Gastrocnemius medialis (tissue), 4 donors: ENCODE measurements at regions not wholly inside any gene's neighbourhood (a gene's known extent, or its start where the extent isn't known, plus 50 kb on each side); places are given as distances from the start of the nearest gene placed in this dataset.

Source experiments
- ATAC-seq, 2 donors: fragments of 150-250 bp; one replicate each; pipeline ENCODE4 v1.9.1; 2016
- DNase-seq, 2 donors: peaks; one replicate each; pipeline ENCODE4 v3.0.0-alpha.2; 2019
- H3K27ac ChIP-seq, 4 donors: fragments of 200-600 bp; sonication (generic); 1 replicate in 1 of 4; 2 replicates in 3 of 4; pipeline ENCODE4 v1.5.1; 2016 to 2018; ENCODE audit warnings: mild to moderate bottlenecking in 2 of 4, moderate library complexity in 1 of 4
- H3K27me3 ChIP-seq, 3 donors: fragments of 200-600 bp; sonication (generic) in 2 of 3; 1 replicate in 1 of 3; 2 replicates in 2 of 3; pipeline versions ENCODE4 v1.5.1 to v1.6.0; 2016 to 2019; ENCODE audit warnings: mild to moderate bottlenecking in 1 of 3, moderate library complexity in 1 of 3
- H3K36me3 ChIP-seq, 2 donors: fragments of 200-600 bp; sonication (generic) in 1 of 2; one replicate each; pipeline ENCODE4 v1.5.1; 2017 to 2018
- H3K4me1 ChIP-seq, 2 donors: fragments of 200-600 bp; sonication (generic) in 1 of 2; one replicate each; pipeline ENCODE4 v1.5.1; 2016 to 2017; ENCODE audit warnings: mild to moderate bottlenecking in 2 of 2
- H3K4me3 ChIP-seq, 4 donors: fragments of 200-600 bp; sonication (generic) in 3 of 4; 1 replicate in 1 of 4; 2 replicates in 3 of 4; pipeline ENCODE4 v1.5.1; 2016 to 2019; ENCODE audit warnings: mild to moderate bottlenecking in 2 of 4
- H3K9me3 ChIP-seq, 3 donors: fragments of 200-600 bp; sonication (generic) in 2 of 3; 1 replicate in 1 of 3; 2 replicates in 2 of 3; pipeline ENCODE4 v1.5.1; 2016 to 2019
- CTCF ChIP-seq, 5 experiments: fragments of 450-650 bp in 3 of 5; fragments of 200-600 bp in 2 of 5; sonication (generic) in 2 of 5; IDR thresholded peaks in 4 of 5; conservative IDR thresholded peaks in 1 of 5; 1 replicate in 4 of 5; 2 replicates in 1 of 5; pipeline ENCODE4 v1.5.1; 2016 to 2019; ENCODE audit warnings: antibody characterized with exemption in 5 of 5, mild to moderate bottlenecking in 3 of 5, moderate library complexity in 3 of 5
- POLR2A ChIP-seq, 2 donors: fragments of 450-650 bp; IDR thresholded peaks; one replicate each; pipeline ENCODE4 v1.6.1; 2017; ENCODE audit warnings: antibody characterized with exemption in 2 of 2, mild to moderate bottlenecking in 2 of 2, moderate library complexity in 2 of 2
- in situ Hi-C, 4 donors: fragments of 200-750 bp; cut with MboI; loops; one replicate each; pipeline versions ENCODE4 v1.15.0 to v1.8.0; 2017; ENCODE audit warnings: low sequenced_read_pairs in 4 of 4
- intact Hi-C: fragments of 100-400 bp; cut with DNase I; formaldehyde crosslinking; loops from one replicate; pipeline ENCODE4 v1.15.1; 2023; ENCODE audit warnings: low total_unique reads

GRCh38 chr2:121110924-121111323 is 174.1 kb downstream of the TFCP2L1 start:
- no peak for DNase-seq
- Histone ChIP-seq H3K27me3 (no peaks in the 10 kb centered on the region), H3K9me3 (no peaks in the 10 kb centered on the region), H3K4me1 (no peaks in the 10 kb centered on the region), H3K27ac (no peak overlapping the region), H3K4me3 (no peak overlapping the region), H3K36me3 (no peaks in the 10 kb centered on the region)
- no peak for TF ChIP-seq CTCF (IDR thresholded peaks at IDR 0.05 in 4 of 5, conservative IDR thresholded peaks at IDR 0.05 in 1 of 5)
- TF ChIP-seq POLR2A (IDR thresholded peaks at IDR 0.05) = no peak
- intact Hi-C loops = no loop called here
- ATAC-seq = no peak
- in situ Hi-C loops = loop anchor here in 1 of 4 donors (25.0 kb wide), 1 partner anchor 201 kb away; no protein-coding TSS in a partner anchor

GRCh38 chr2:121118951-121119350 is 166.1 kb downstream of the TFCP2L1 start:
- DNase-seq = no peak
- Histone ChIP-seq H3K4me1 (no peaks in the 10 kb centered on the region), H3K4me3 (no peak overlapping the region), H3K27ac (no peak overlapping the region), H3K27me3 (no peaks in the 10 kb centered on the region), H3K9me3 (no peaks in the 10 kb centered on the region), H3K36me3 (no peaks in the 10 kb centered on the region)
- no peak for TF ChIP-seq CTCF (IDR thresholded peaks at IDR 0.05 in 4 of 5, conservative IDR thresholded peaks at IDR 0.05 in 1 of 5)
- in situ Hi-C loops (loop anchor here in 1 of 4 donors (25.0 kb wide), 1 partner anchor 193 kb away; no protein-coding TSS in a partner anchor), intact Hi-C loops (no loop called here)
- no peak for ATAC-seq

- in situ Hi-C loops (loop anchor here in 1 of 4 donors (25.0 kb wide), 1 partner anchor 192 kb away; no protein-coding TSS in a partner anchor), intact Hi-C loops (no loop called here)
- Histone ChIP-seq H3K4me3 (no peak overlapping the region), H3K36me3 (no peaks in the 10 kb centered on the region), H3K27ac (no peak overlapping the region), H3K27me3 (no peaks in the 10 kb centered on the region), H3K4me1 (no peaks in the 10 kb centered on the region), H3K9me3 (no peaks in the 10 kb centered on the region)
- TF ChIP-seq POLR2A (IDR thresholded peaks at IDR 0.05) (no peak), CTCF (IDR thresholded peaks at IDR 0.05 in 4 of 5, conservative IDR thresholded peaks at IDR 0.05 in 1 of 5) (no peak)
- DNase-seq (no peak), ATAC-seq (no peak)
Observed at GRCh38 chr2:121120411-121120810, 164.6 kb downstream of the TFCP2L1 start.

- intact Hi-C loops = no loop called here
- in situ Hi-C loops = loop anchor here in 1 of 4 donors (25.0 kb wide), 1 partner anchor 191 kb away; no protein-coding TSS in a partner anchor
- Histone ChIP-seq H3K36me3 (no peaks in the 10 kb centered on the region), H3K9me3 (no peaks in the 10 kb centered on the region), H3K27me3 (no peaks in the 10 kb centered on the region), H3K27ac (no peak overlapping the region), H3K4me3 (no peak overlapping the region), H3K4me1 (no peaks in the 10 kb centered on the region)
- TF ChIP-seq CTCF (IDR thresholded peaks at IDR 0.05 in 4 of 5, conservative IDR thresholded peaks at IDR 0.05 in 1 of 5) = no peak
- no peak for TF ChIP-seq POLR2A (IDR thresholded peaks at IDR 0.05)
- DNase-seq (no peak), ATAC-seq (no peak)
Observed at GRCh38 chr2:121120991-121121390, 164.0 kb downstream of the TFCP2L1 start.

GRCh38 chr2:121121661-121122060 is 163.3 kb downstream of the TFCP2L1 start:
- intact Hi-C loops = no loop called here
- no peaks in the 10 kb centered on the region for H3K9me3 ChIP-seq
- TF ChIP-seq CTCF (IDR thresholded peaks at IDR 0.05 in 4 of 5, conservative IDR thresholded peaks at IDR 0.05 in 1 of 5) (no peak), POLR2A (IDR thresholded peaks at IDR 0.05) (no peak)
- in situ Hi-C loops = loop anchor here in 1 of 4 donors (25.0 kb wide), 1 partner anchor 191 kb away; no protein-coding TSS in a partner anchor
- H3K36me3 ChIP-seq = no peaks in the 10 kb centered on the region
- H3K27ac ChIP-seq = no peak overlapping the region
- H3K4me1 ChIP-seq = no peaks in the 10 kb centered on the region
- ATAC-seq (no peak), DNase-seq (no peak)
- no peaks in the 10 kb centered on the region for H3K27me3 ChIP-seq
- no peak overlapping the region for H3K4me3 ChIP-seq
